A549 (cell line): ENCODE measurements at regions not wholly inside any gene's neighbourhood (a gene's known extent, or its start where the extent isn't known, plus 50 kb on each side); places are given as distances from the start of the nearest gene placed in this dataset.
A peak's percentile ranks its signal among the peaks of the same experiment; 100 is the strongest.

Experiments
- ATAC-seq, 2 experiments: fragments of 200-7000 bp in 1 of 2; fragments of >200 bp in 1 of 2; cut with Nextera tagmentation in 1 of 2; cut with Tn5 transposase in 1 of 2; 3 replicates each; pipeline versions ENCODE4 v1.8.0 to v1.9.1; 2018 to 2020; ENCODE audit warnings: mild to moderate bottlenecking in 1 of 2, moderate library complexity in 1 of 2
- CTCF ChIA-PET: fragments of 300-600 bp; sonication (Branson Sonifier 250); formaldehyde crosslinking; extraction: SDS; loops from one replicate; lab custom pipeline; 2021; ENCODE audit warnings: antibody characterized with exemption, inconsistent platforms; lab: Yijun Ruan, JAX
- POLR2A ChIA-PET: fragments of 350-600 bp; formaldehyde crosslinking; extraction: SDS; loops from one replicate; lab custom pipeline; 2021; ENCODE audit warnings: antibody characterized with exemption, inconsistent platforms; lab: Yijun Ruan, JAX
- DNase-seq, 2 experiments: peaks; one replicate each; pipeline versions ENCODE4 v3.0.0 to v3.0.0-alpha.2; 2011 to 2016; ENCODE audit warnings: low read depth in 1 of 2, low spot score in 1 of 2
- FAIRE-seq: peaks from 2 replicates; lab custom pipeline; 2011; peaks lifted over from hg19 to GRCh38; lab: Jason Lieb, UNC
- H3K27ac ChIP-seq, 2 experiments: fragments of >200 bp; sonication (Bioruptor Twin); formaldehyde crosslinking; 3 replicates each; pipeline ENCODE4 v1.5.1; 2016 to 2017
- H3K4me1 ChIP-seq: fragments of >200 bp; sonication (Bioruptor Twin); formaldehyde crosslinking; 3 replicates; pipeline ENCODE4 v1.6.1; 2016
- H3K4me2 ChIP-seq: fragments of >200 bp; sonication (Bioruptor Twin); formaldehyde crosslinking; 3 replicates; pipeline ENCODE4 v1.6.1; 2016
- H3K4me3 ChIP-seq: fragments of >200 bp; sonication (Bioruptor Twin); formaldehyde crosslinking; 3 replicates; pipeline ENCODE4 v1.5.1; 2016
- H3K9me3 ChIP-seq: fragments of >200 bp; sonication (Bioruptor Twin); formaldehyde crosslinking; 3 replicates; pipeline ENCODE4 v1.6.1; 2016
- CBX8 ChIP-seq: fragments of 200-600 bp; sonication (generic); IDR thresholded peaks from 2 replicates; pipeline ENCODE4 v1.6.1; 2016
- CHD2 ChIP-seq: fragments of 150-350 bp; IDR thresholded peaks from 2 replicates; pipeline ENCODE4 v1.6.1; 2014; ENCODE audit warnings: low read length; ENCODE audit not compliant: partially characterized antibody
- CHD4 ChIP-seq: fragments of 200-600 bp; sonication (generic); IDR thresholded peaks from 2 replicates; pipeline ENCODE4 v1.6.1; 2016; ENCODE audit warnings: antibody characterized with exemption, mild to moderate bottlenecking, borderline replicate concordance
- FOSB ChIP-seq: fragments of 250-450 bp; sonication (Bioruptor Pico); IDR thresholded peaks from 2 replicates; pipeline ENCODE4 v1.5.0; 2020; ENCODE audit warnings: mild to moderate bottlenecking, moderate library complexity
- FOSL2 ChIP-seq, 2 experiments: fragments of 450-650 bp in 1 of 2; fragments of >200 bp in 1 of 2; sonication (Bioruptor Twin) in 1 of 2; formaldehyde crosslinking; IDR thresholded peaks; 2 replicates each; pipeline versions ENCODE4 v1.5.0 to v1.6.1; 2016 to 2020; ENCODE audit warnings: mild to moderate bottlenecking in 1 of 2, moderate library complexity in 1 of 2
- HDAC2 ChIP-seq: fragments of 200-600 bp; sonication (generic); IDR thresholded peaks from 2 replicates; pipeline ENCODE4 v1.6.1; 2016
- HEYL ChIP-seq: fragments of 250-450 bp; sonication (Bioruptor Pico); IDR thresholded peaks from 2 replicates; pipeline ENCODE4 v1.8.0; 2021; ENCODE audit warnings: mild to moderate bottlenecking, moderate library complexity
- JUNB ChIP-seq: fragments of >200 bp; sonication (Bioruptor Twin); formaldehyde crosslinking; IDR thresholded peaks from 2 replicates; pipeline ENCODE4 v1.6.1; 2016
- KDM1A ChIP-seq: fragments of 200-600 bp; sonication (generic); IDR thresholded peaks from 2 replicates; pipeline ENCODE4 v1.6.1; 2016; ENCODE audit warnings: low read depth, mild to moderate bottlenecking
- MAFK ChIP-seq: fragments of 450-650 bp; IDR thresholded peaks from 2 replicates; pipeline ENCODE4 v1.6.1; 2014; ENCODE audit not compliant: partially characterized antibody
- MAZ ChIP-seq: fragments of 150-350 bp; IDR thresholded peaks from 2 replicates; pipeline ENCODE4 v1.6.1; 2014; ENCODE audit warnings: antibody characterized with exemption, low read depth, low read length, borderline replicate concordance
- MYC ChIP-seq: IDR thresholded peaks from 2 replicates; pipeline ENCODE4 v1.6.1; 2012; ENCODE audit warnings: mild to moderate bottlenecking, inconsistent platforms, low read length, improper control_type of control experiment, borderline replicate concordance
- NFE2L2 ChIP-seq: fragments of 150-350 bp; conservative IDR thresholded peaks from 2 replicates; pipeline ENCODE4 v1.6.1; 2014; ENCODE audit warnings: low read length
- REST ChIP-seq: fragments of 200-600 bp; sonication (generic); IDR thresholded peaks from 2 replicates; pipeline ENCODE4 v1.6.1; 2016; ENCODE audit warnings: antibody characterized with exemption, mild to moderate bottlenecking, moderate library complexity
- RNF2 ChIP-seq: fragments of 200-600 bp; sonication (generic); IDR thresholded peaks from 2 replicates; pipeline ENCODE4 v1.6.1; 2016; ENCODE audit warnings: low read depth, mild to moderate bottlenecking, antibody characterized with exemption, moderate library complexity, borderline replicate concordance
- SMC3 ChIP-seq: fragments of >200 bp; sonication (Bioruptor Twin); formaldehyde crosslinking; IDR thresholded peaks from 3 replicates; pipeline ENCODE4 v1.6.1; 2018; ENCODE audit warnings: inconsistent platforms
- SREBF2 ChIP-seq: fragments of 450-650 bp; IDR thresholded peaks from 2 replicates; pipeline ENCODE4 v1.6.1; 2014; ENCODE audit warnings: mild to moderate bottlenecking, moderate library complexity
- ZFP36 ChIP-seq: fragments of 450-650 bp; IDR thresholded peaks from 2 replicates; pipeline ENCODE4 v1.6.1; 2014; ENCODE audit warnings: borderline replicate concordance; ENCODE audit not compliant: partially characterized antibody
- ZNF302 ChIP-seq: fragments of 250-450 bp; sonication (Bioruptor Pico); IDR thresholded peaks from 2 replicates; pipeline ENCODE4 v1.9.0; 2021; ENCODE audit warnings: inconsistent platforms, mild to moderate bottlenecking, moderate library complexity
- ZSCAN20 ChIP-seq: fragments of 250-450 bp; sonication (Bioruptor Pico); IDR thresholded peaks from 2 replicates; pipeline ENCODE4 v1.8.0; 2022; ENCODE audit warnings: mild to moderate bottlenecking, moderate library complexity
- WGBS: methylation state at CpG from one replicate; pipeline ENCODE4 v1.1.6; 2017; ENCODE audit errors: missing lambda C conversion rate; 5-methylcytosine and 5-hydroxymethylcytosine counted together
- TF ChIP-seq, protein P1 (sequence below): IDR thresholded peaks from 2 replicates; pipeline ENCODE4 v1.6.1; 2012

DNA sequence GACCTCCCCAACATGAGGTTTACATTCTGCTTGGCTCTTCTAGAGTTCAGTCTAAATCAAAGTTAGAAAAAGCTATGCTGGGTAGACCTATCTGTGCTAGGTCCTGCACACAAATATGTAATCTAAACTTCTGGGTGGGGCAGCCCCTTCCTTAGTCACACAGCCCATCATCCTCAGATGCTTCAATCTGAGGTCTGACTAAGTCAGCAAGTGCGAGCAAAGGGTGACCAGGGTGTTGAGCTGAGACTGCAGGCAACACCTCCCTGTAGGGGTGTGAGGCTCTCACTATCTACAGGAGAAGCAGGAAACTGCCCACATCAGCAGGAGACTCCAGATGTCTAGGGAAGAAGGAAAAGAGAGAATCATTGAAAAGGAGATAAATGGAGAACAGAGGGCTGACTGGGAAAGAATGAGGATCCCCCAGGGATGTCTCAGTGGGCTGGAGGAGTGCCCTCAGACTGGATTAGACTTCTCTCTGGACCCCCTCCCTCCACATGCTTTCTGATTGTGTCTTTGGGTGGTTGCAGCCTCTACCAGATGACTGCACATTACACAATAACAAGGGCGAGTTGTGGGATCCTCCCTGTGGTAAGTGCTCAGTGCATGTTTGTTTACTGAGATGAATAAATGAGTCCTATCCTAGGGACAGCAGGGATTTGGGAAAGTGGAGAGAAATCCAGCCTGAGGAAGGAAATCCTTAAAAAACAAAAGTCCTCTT, 266.2 kb upstream of the PLET1 start:
- H3K4me2 ChIP-seq, result no peak overlapping the region
- no peak overlapping the region for H3K27ac ChIP-seq
- no peak for ATAC-seq
- no peak overlapping the region for H3K4me3 ChIP-seq
- POLR2A ChIA-PET, result no interaction called here
- no peaks in the 10 kb centered on the region for H3K4me1 ChIP-seq
- TF ChIP-seq JUNB (no peak), REST (no peak), HEYL (CRISPR knock-in tag) (no peak)
- FAIRE-seq, result no peak
- no peak for DNase-seq
- 0% methylated on average over 2 of the region's 2 CpGs for WGBS
- no peaks in the 10 kb centered on the region for H3K9me3 ChIP-seq
- CTCF ChIA-PET, result no interaction called here

DNA sequence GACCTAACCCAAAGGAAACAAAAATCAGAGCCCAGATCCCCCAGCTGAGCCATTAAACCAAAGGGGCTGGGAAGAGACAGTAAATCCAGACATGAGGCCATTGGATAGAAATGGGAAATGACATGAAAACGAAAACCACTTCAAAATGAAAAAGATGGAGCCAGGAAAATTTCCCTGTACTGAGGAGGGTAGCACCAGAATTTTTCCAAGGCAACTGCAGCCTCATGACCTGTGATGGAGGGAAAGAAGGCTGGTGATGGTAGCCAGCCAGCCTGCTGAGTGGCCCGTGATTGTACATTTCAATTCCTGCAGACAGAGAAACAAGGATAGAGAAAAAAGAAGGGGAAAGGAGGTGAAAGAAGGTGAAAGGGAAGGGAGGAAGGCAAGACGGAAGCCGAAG, 268.4 kb upstream of the PLET1 start:
- Histone ChIP-seq H3K4me3 (no peak overlapping the region), H3K9me3 (no peaks in the 10 kb centered on the region), H3K27ac (no peak overlapping the region), H3K4me2 (no peak overlapping the region), H3K4me1 (no peaks in the 10 kb centered on the region)
- 8% methylated on average over 4 of the region's 4 CpGs for WGBS
- POLR2A ChIA-PET, result no interaction called here
- TF ChIP-seq FOSL2 (IDR thresholded peaks at IDR 0.05) (no peak), FOSL2 (CRISPR knock-in tag; IDR thresholded peaks at IDR 0.05) (no peak), MYC (no peak), MAFK (no peak), KDM1A (no peak), MAZ (no peak), CHD2 (no peak), ZSCAN20 (CRISPR knock-in tag) (no peak), CBX8 (peak; percentile 70; the same call in 1 of the 2 replicates), RNF2 (0 out of 2 replicates have a peak, but pooled peaks have one; percentile 66), NFE2L2 (no peak), FOSB (no peak)
- FAIRE-seq (no peak), DNase-seq (no peak), ATAC-seq (no peak)
- CTCF ChIA-PET, result interaction anchor here (1.0 kb wide), 1 partner anchor 9 kb away, joined by 3 read pairs; no protein-coding TSS in a partner anchor

- no peaks in the 10 kb centered on the region for H3K9me3 ChIP-seq
- ATAC-seq (no peak), DNase-seq (no peak), FAIRE-seq (no peak)
- no peak overlapping the region for H3K27ac ChIP-seq
- ChIA-PET CTCF (no interaction called here), POLR2A (no interaction called here)
- H3K4me3 ChIP-seq, result no peak overlapping the region
- no peaks in the 10 kb centered on the region for H3K4me1 ChIP-seq
- no peak overlapping the region for H3K4me2 ChIP-seq
- TF ChIP-seq ZNF302 (CRISPR knock-in tag), result no peak
- TF ChIP-seq CHD2, result no peak
- TF ChIP-seq SREBF2, result no peak
- TF ChIP-seq, protein P1, sequence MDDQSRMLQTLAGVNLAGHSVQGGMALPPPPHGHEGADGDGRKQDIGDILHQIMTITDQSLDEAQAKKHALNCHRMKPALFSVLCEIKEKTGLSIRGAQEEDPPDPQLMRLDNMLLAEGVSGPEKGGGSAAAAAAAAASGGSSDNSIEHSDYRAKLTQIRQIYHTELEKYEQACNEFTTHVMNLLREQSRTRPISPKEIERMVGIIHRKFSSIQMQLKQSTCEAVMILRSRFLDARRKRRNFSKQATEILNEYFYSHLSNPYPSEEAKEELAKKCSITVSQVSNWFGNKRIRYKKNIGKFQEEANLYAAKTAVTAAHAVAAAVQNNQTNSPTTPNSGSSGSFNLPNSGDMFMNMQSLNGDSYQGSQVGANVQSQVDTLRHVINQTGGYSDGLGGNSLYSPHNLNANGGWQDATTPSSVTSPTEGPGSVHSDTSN, result no peak
- TF ChIP-seq FOSL2 (IDR thresholded peaks at IDR 0.05), result no peak
- TF ChIP-seq FOSL2 (CRISPR knock-in tag; IDR thresholded peaks at IDR 0.05), result no peak
- TF ChIP-seq ZFP36, result no peak
- no peak for TF ChIP-seq JUNB
- no peak for TF ChIP-seq HDAC2
- TF ChIP-seq CHD4, result no peak
- TF ChIP-seq SMC3, result no peak
- no peak for TF ChIP-seq KDM1A
- no peak for TF ChIP-seq HEYL (CRISPR knock-in tag)
- WGBS, result 0% methylated on average over 1 of the region's 1 CpG
Measured at GRCh38 chr11:112532506-112532905, 271.8 kb upstream of the PLET1 start.
